Effector CD8-positive, alpha-beta T cell (primary cell): ENCODE measurements at regions not wholly inside any gene's neighbourhood (a gene's known extent, or its start where the extent isn't known, plus 50 kb on each side); places are given as distances from the start of the nearest gene placed in this dataset.
"Not testable (repeated sequence)": the region's sequence is repeated elsewhere in the genome, so short reads cannot be mapped to it uniquely, and the experiment has no call there.

Source experiments
- DNase-seq: peaks from one replicate; lab custom pipeline; 2025; lab: John Stamatoyannopoulos, UW

DNA sequence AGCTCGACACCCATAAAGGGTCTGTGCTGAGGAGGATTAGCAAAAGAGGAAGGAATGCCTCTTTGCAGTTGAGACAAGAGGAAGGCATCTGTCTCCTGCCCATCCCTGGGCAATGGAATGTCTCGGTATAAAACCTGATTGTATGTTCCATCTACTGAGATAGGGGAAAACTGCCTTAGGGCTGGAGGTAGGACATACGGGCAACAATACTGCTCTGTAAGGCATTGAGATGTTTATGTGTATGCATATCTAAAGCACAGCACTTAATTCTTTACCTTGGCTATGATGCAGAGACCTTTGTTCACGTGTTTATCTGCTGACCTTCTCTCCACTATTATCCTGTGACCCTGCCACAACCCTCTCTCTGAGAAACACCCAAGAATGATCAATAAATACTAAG lies 210.7 kb downstream of the POTED start:
- not testable (repeated sequence) for DNase-seq

GRCh38 chr21:13812191-13812590 lies 202.6 kb downstream of the POTED start:
- DNase-seq: not testable (repeated sequence)

DNA sequence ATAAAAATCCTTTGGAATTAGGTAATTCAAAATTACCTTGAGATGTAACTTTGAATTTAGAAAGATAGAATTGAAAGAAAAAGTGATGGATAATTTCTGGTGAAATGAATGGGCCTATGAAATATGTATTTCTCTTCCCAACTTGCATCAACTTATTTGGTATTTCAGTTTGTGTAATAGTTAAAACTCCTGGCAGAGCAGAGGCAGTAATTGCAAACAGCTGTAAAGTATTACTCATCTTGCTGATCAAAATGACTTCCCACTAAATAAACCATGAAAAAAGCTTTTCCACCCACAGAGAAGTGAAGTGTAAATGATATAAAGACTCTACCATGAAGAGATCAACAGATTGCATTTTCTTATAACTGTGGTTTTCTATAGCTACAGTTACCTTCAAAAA lies 201.0 kb downstream of the POTED start:
- DNase-seq: not testable (repeated sequence)

- DNase-seq: not testable (repeated sequence)
Observed at GRCh38 chr21:13806444-13806843, 196.9 kb downstream of the POTED start.

DNA sequence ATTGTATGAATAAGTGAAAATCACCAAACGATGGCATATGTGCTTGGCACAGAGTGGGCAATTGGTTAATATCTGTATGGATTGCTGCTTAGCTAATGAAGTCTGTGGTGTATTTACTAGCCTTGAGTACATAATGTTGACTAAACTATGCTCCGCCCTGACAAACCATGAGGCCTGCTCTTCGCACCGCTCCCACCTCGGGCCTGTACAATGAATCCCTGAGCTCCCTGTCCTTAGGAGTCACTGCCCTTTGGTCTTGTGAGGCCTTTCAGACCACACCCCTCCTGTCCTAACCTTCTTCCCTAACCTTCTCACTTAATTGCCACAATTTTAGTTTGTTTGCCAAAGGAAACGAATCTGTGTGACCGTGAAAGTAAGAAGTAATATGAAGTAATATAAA lies 193.2 kb downstream of the POTED start:
- DNase-seq: not testable (repeated sequence)
